ENCODE measurements at regions not wholly inside any gene's neighbourhood (a gene's known extent, or its start where the extent isn't known, plus 50 kb on each side); places are given as distances from the start of the nearest gene placed in this dataset.

- TF ChIP-seq CUX1 (IDR thresholded peaks at IDR 0.05; ENCODE audit: insufficient replicate concordance, low read depth, low read length): no peak
- TF ChIP-seq, protein P1, sequence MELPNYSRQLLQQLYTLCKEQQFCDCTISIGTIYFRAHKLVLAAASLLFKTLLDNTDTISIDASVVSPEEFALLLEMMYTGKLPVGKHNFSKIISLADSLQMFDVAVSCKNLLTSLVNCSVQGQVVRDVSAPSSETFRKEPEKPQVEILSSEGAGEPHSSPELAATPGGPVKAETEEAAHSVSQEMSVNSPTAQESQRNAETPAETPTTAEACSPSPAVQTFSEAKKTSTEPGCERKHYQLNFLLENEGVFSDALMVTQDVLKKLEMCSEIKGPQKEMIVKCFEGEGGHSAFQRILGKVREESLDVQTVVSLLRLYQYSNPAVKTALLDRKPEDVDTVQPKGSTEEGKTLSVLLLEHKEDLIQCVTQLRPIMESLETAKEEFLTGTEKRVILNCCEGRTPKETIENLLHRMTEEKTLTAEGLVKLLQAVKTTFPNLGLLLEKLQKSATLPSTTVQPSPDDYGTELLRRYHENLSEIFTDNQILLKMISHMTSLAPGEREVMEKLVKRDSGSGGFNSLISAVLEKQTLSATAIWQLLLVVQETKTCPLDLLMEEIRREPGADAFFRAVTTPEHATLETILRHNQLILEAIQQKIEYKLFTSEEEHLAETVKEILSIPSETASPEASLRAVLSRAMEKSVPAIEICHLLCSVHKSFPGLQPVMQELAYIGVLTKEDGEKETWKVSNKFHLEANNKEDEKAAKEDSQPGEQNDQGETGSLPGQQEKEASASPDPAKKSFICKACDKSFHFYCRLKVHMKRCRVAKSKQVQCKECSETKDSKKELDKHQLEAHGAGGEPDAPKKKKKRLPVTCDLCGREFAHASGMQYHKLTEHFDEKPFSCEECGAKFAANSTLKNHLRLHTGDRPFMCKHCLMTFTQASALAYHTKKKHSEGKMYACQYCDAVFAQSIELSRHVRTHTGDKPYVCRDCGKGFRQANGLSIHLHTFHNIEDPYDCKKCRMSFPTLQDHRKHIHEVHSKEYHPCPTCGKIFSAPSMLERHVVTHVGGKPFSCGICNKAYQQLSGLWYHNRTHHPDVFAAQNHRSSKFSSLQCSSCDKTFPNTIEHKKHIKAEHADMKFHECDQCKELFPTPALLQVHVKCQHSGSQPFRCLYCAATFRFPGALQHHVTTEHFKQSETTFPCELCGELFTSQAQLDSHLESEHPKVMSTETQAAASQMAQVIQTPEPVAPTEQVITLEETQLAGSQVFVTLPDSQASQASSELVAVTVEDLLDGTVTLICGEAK (IDR thresholded peaks at IDR 0.05; ENCODE audit: borderline replicate concordance): no peak
- TF ChIP-seq ELK1 (IDR thresholded peaks at IDR 0.05; ENCODE audit: low read depth, low read length): no peak
- TF ChIP-seq ZBED1 (IDR thresholded peaks at IDR 0.05; ENCODE audit: borderline replicate concordance): no peak
- TF ChIP-seq LARP7 (IDR thresholded peaks at IDR 0.05): no peak
- no peak for TF ChIP-seq CBFB (IDR thresholded peaks at IDR 0.05; ENCODE audit: low read depth)
- TF ChIP-seq, protein P2, sequence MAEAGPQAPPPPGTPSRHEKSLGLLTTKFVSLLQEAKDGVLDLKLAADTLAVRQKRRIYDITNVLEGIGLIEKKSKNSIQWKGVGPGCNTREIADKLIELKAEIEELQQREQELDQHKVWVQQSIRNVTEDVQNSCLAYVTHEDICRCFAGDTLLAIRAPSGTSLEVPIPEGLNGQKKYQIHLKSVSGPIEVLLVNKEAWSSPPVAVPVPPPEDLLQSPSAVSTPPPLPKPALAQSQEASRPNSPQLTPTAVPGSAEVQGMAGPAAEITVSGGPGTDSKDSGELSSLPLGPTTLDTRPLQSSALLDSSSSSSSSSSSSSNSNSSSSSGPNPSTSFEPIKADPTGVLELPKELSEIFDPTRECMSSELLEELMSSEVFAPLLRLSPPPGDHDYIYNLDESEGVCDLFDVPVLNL (IDR thresholded peaks at IDR 0.05; ENCODE audit: low read depth, low read length): no peak
These were observed 357.0 kb upstream of the C16orf82 start (continued) for GRCh38 chr16:26709754-26710153.

Data from GM12878 (cell line).